Muscle layer of colon (tissue), 2 donors: ENCODE measurements at regions not wholly inside any gene's neighbourhood (a gene's known extent, or its start where the extent isn't known, plus 50 kb on each side); places are given as distances from the start of the nearest gene placed in this dataset.
"Not testable (repeated sequence)": the region's sequence is repeated elsewhere in the genome, so short reads cannot be mapped to it uniquely, and the experiment has no call there.

Source experiments
- H3K27ac ChIP-seq: one replicate; pipeline ENCODE4 v1.7.0; 2013; ENCODE audit warnings: low read depth, mild to moderate bottlenecking, low read length, moderate library complexity
- H3K27me3 ChIP-seq, 2 donors: one replicate each; pipeline ENCODE4 v1.7.0; 2013; ENCODE audit warnings: low read length in 2 of 2, mild to moderate bottlenecking in 2 of 2; ENCODE audit not compliant: insufficient read depth in 2 of 2, control insufficient read depth in 1 of 2
- H3K36me3 ChIP-seq: one replicate; pipeline ENCODE4 v1.7.0; 2013; ENCODE audit warnings: mild to moderate bottlenecking, low read length; ENCODE audit not compliant: insufficient read depth
- H3K4me1 ChIP-seq: one replicate; pipeline ENCODE4 v1.7.0; 2013; ENCODE audit warnings: mild to moderate bottlenecking, low read length; ENCODE audit not compliant: insufficient read depth
- H3K4me3 ChIP-seq, 2 donors: one replicate each; pipeline ENCODE4 v1.7.0; 2013; ENCODE audit warnings: low read length in 2 of 2, low read depth in 1 of 2, mild to moderate bottlenecking in 1 of 2, moderate library complexity in 1 of 2
- H3K9ac ChIP-seq: one replicate; pipeline ENCODE4 v1.7.0; 2013; ENCODE audit warnings: low read length
- H3K9me3 ChIP-seq: one replicate; pipeline ENCODE4 v1.7.0; 2013; ENCODE audit warnings: mild to moderate bottlenecking, low read length
- donor health status: abdominal sarcoma.
- donor health status: Adenocarcinoma of cecum.

- Histone ChIP-seq H3K27me3 (no peaks in the 10 kb centered on the region), H3K36me3 (no peaks in the 10 kb centered on the region), H3K9me3 (no peaks in the 10 kb centered on the region), H3K4me3 (no peak overlapping the region), H3K9ac (no peak overlapping the region), H3K27ac (no peak overlapping the region), H3K4me1 (no peaks in the 10 kb centered on the region)
Measured at GRCh38 chr20:26169506-26169905, 472.9 kb upstream of the ZNF337 start.

- no peak overlapping the region for H3K9ac ChIP-seq
- no peaks in the 10 kb centered on the region for H3K27me3 ChIP-seq
- no peaks in the 10 kb centered on the region for H3K36me3 ChIP-seq
- no peaks in the 10 kb centered on the region for H3K4me1 ChIP-seq
- no peak overlapping the region for H3K4me3 ChIP-seq
- H3K27ac ChIP-seq: no peak overlapping the region
- H3K9me3 ChIP-seq: no peaks in the 10 kb centered on the region
Measured at GRCh38 chr20:26167499-26167898, 470.8 kb upstream of the ZNF337 start.

GRCh38 chr20:26163890-26164289 lies 467.2 kb upstream of the ZNF337 start:
- Histone ChIP-seq H3K36me3 (no peaks in the 10 kb centered on the region), H3K27me3 (no peaks in the 10 kb centered on the region), H3K4me1 (no peaks in the 10 kb centered on the region), H3K27ac (no peak overlapping the region), H3K9ac (no peak overlapping the region), H3K9me3 (no peaks in the 10 kb centered on the region), H3K4me3 (no peak overlapping the region)

- not testable (repeated sequence) for H3K36me3 ChIP-seq, H3K27me3 ChIP-seq, H3K27ac ChIP-seq, H3K9me3 ChIP-seq, H3K4me3 ChIP-seq, H3K9ac ChIP-seq, H3K4me1 ChIP-seq
Measured at GRCh38 chr20:26163151-26163550, 466.5 kb upstream of the ZNF337 start.

- H3K4me1 ChIP-seq, H3K4me3 ChIP-seq, H3K27ac ChIP-seq, H3K27me3 ChIP-seq, H3K9ac ChIP-seq, H3K9me3 ChIP-seq, H3K36me3 ChIP-seq: not testable (repeated sequence)
Measured at GRCh38 chr20:26161741-26162140, 465.1 kb upstream of the ZNF337 start.

GRCh38 chr20:26160916-26161315 lies 464.3 kb upstream of the ZNF337 start:
- H3K9ac ChIP-seq, H3K4me1 ChIP-seq, H3K4me3 ChIP-seq, H3K9me3 ChIP-seq, H3K27ac ChIP-seq, H3K36me3 ChIP-seq, H3K27me3 ChIP-seq: not testable (repeated sequence)

GRCh38 chr20:26154224-26154623 lies 457.6 kb upstream of the ZNF337 start:
- Histone ChIP-seq H3K4me3 (no peak overlapping the region), H3K27me3 (no peaks in the 10 kb centered on the region), H3K36me3 (no peaks in the 10 kb centered on the region), H3K9me3 (no peaks in the 10 kb centered on the region), H3K4me1 (no peaks in the 10 kb centered on the region), H3K9ac (no peak overlapping the region), H3K27ac (no peak overlapping the region)

- no peaks in the 10 kb centered on the region for H3K36me3 ChIP-seq
- H3K27ac ChIP-seq: no peak overlapping the region
- H3K4me1 ChIP-seq: no peaks in the 10 kb centered on the region
- no peak overlapping the region for H3K9ac ChIP-seq
- no peaks in the 10 kb centered on the region for H3K27me3 ChIP-seq
- no peak overlapping the region for H3K4me3 ChIP-seq
- no peaks in the 10 kb centered on the region for H3K9me3 ChIP-seq
Measured at GRCh38 chr20:26135325-26136110, 438.9 kb upstream of the ZNF337 start.

GRCh38 chr20:26134606-26135005 lies 438.0 kb upstream of the ZNF337 start:
- no peaks in the 10 kb centered on the region for H3K9me3 ChIP-seq
- no peaks in the 10 kb centered on the region for H3K27me3 ChIP-seq
- no peak overlapping the region for H3K4me3 ChIP-seq
- no peaks in the 10 kb centered on the region for H3K36me3 ChIP-seq
- H3K4me1 ChIP-seq: no peaks in the 10 kb centered on the region
- H3K9ac ChIP-seq: no peak overlapping the region
- no peak overlapping the region for H3K27ac ChIP-seq

- not testable (repeated sequence) for H3K9me3 ChIP-seq, H3K27me3 ChIP-seq, H3K4me3 ChIP-seq, H3K27ac ChIP-seq, H3K36me3 ChIP-seq, H3K4me1 ChIP-seq, H3K9ac ChIP-seq
Measured at GRCh38 chr20:26133794-26134193, 437.1 kb upstream of the ZNF337 start.

GRCh38 chr20:26120920-26121319 lies 424.3 kb upstream of the ZNF337 start:
- not testable (repeated sequence) for H3K9me3 ChIP-seq, H3K27ac ChIP-seq, H3K9ac ChIP-seq, H3K4me1 ChIP-seq, H3K36me3 ChIP-seq, H3K27me3 ChIP-seq, H3K4me3 ChIP-seq

- not testable (repeated sequence) for H3K4me1 ChIP-seq, H3K27ac ChIP-seq, H3K27me3 ChIP-seq, H3K36me3 ChIP-seq, H3K4me3 ChIP-seq, H3K9ac ChIP-seq, H3K9me3 ChIP-seq
Measured at GRCh38 chr20:26094498-26094897, 397.8 kb upstream of the ZNF337 start.
